ENCODE measurements at regions not wholly inside any gene's neighbourhood (a gene's known extent, or its start where the extent isn't known, plus 50 kb on each side); places are given as distances from the start of the nearest gene placed in this dataset.

DNA sequence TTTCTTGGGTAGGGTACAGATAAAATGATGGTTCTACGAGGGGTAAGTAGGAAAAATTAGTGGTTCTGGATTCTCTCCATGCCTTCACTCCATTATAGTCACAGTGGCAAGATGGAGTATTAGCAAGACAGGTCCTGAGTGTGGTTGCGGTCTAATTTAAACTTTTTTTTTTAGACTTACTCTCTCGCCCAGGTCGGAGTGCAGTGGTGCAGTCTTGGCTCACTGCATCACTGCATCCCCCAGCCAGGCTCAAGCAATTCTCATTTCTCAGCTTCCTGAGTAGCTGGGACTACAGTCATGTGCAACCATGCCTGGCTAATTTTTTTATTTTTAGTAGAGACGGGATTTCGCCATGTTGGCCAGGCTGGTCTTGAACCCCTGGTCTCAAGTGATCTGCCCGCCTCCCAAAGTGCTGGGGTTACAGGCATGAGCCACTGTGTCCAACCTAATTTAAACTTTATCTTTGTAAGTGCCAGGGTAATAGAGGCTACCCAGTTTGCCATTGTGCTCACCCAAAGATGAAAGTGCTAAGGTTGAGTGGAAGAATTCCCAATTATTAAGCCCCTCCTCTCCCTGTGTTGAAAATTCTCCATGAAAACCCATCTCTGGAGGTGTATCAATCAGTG, 135.6 kb downstream of the TM9SF2 start:
- H3K4me3 ChIP-seq = no peak overlapping the region
- no peak overlapping the region for H3K27ac ChIP-seq

- H3K27ac ChIP-seq = no peak overlapping the region
- no peak overlapping the region for H3K4me3 ChIP-seq
Measured at GRCh38 chr13:99636306-99636705, 135.0 kb downstream of the TM9SF2 start.

GRCh38 chr13:99634672-99635071, 133.4 kb downstream of the TM9SF2 start:
- Histone ChIP-seq H3K4me3 (no peak overlapping the region), H3K27ac (no peak overlapping the region)

DNA sequence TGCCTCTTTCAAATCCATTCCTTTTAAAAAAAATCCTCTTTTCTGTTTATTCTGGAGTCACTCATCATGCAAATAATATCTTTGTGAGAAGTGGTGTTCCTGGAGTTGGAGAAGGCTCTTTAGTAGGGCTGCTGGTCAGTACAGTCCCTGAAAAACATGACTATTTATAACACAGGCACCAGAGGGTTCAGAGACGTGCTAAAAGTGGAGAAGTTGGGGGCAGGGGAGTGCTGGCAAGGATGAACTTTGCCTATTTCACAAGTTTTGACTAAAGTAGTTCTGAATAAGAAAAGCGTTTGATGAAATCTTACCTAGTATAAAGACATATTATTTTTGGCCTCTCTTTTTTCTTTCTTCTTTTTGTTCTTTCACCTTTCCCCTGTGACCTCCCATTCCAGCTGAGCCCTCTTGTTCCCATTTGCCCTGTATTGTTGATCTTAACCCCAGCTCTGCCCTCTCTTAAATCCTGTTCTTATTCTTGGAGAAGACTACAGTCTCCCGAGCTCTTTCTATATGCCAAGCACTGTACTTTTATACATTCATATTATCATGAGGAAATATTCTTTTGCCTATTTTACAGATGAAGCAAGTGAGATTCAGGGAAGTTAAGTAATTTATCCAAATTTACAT, 129.1 kb downstream of the TM9SF2 start:
- no peak overlapping the region for H3K27ac ChIP-seq

GRCh38 chr13:99629641-99630040, 128.4 kb downstream of the TM9SF2 start:
- no peak overlapping the region for H3K27ac ChIP-seq
- H3K4me3 ChIP-seq = no peak overlapping the region

More for the DNA sequence above, 129.1 kb downstream of the TM9SF2 start:
- no peak overlapping the region for H3K4me3 ChIP-seq

DNA sequence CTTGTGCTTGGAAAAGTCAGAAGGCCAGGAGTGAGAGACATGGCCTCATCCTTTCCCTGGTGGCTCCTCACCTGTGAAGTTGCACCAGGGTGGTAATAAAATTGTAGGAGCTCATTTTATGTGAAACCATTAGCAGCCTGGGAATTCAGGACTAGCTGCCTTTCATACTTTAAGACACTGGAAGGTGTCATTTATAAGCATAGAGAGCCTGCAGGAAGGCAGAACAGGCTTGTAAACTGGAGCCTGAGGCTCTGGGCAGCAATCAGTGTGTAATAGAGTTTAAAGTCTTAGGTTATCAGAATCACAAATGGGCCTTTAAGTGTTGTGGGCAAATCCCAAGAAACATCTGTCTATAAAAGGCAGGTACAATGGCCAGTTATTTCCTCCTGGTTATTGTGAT, 127.2 kb downstream of the TM9SF2 start:
- H3K27ac ChIP-seq = no peak overlapping the region
- no peak overlapping the region for H3K4me3 ChIP-seq

- Histone ChIP-seq H3K4me3 (no peak overlapping the region), H3K27ac (no peak overlapping the region)
Measured at GRCh38 chr13:99626461-99627082, 125.3 kb downstream of the TM9SF2 start.

- Histone ChIP-seq H3K4me3 (no peak overlapping the region), H3K27ac (no peak overlapping the region)
Measured at GRCh38 chr13:99624936-99625540, 123.8 kb downstream of the TM9SF2 start.

GRCh38 chr13:99620806-99621205, 119.5 kb downstream of the TM9SF2 start:
- no peak overlapping the region for H3K27ac ChIP-seq
- H3K4me3 ChIP-seq = no peak overlapping the region

DNA sequence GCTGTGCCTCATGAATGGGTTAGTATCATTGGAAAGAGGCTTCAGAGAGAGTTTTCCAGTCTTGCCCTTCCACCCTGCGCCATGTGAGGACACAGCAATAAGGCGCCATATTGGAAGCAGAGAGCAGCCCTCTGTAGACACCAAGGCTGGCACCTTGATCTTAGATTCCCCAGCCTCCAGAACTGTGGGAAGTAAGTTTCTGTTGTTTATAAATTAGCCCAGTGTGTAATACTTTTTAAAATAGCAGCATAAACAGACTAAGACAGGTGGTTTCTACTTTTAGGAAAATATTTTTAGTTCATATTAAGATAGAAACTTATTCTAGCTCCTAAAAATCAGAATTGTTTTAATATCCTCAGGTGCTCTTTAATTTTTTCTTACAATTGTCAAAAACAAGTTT, 117.9 kb downstream of the TM9SF2 start:
- Histone ChIP-seq H3K4me3 (no peak overlapping the region), H3K27ac (no peak overlapping the region)

DNA sequence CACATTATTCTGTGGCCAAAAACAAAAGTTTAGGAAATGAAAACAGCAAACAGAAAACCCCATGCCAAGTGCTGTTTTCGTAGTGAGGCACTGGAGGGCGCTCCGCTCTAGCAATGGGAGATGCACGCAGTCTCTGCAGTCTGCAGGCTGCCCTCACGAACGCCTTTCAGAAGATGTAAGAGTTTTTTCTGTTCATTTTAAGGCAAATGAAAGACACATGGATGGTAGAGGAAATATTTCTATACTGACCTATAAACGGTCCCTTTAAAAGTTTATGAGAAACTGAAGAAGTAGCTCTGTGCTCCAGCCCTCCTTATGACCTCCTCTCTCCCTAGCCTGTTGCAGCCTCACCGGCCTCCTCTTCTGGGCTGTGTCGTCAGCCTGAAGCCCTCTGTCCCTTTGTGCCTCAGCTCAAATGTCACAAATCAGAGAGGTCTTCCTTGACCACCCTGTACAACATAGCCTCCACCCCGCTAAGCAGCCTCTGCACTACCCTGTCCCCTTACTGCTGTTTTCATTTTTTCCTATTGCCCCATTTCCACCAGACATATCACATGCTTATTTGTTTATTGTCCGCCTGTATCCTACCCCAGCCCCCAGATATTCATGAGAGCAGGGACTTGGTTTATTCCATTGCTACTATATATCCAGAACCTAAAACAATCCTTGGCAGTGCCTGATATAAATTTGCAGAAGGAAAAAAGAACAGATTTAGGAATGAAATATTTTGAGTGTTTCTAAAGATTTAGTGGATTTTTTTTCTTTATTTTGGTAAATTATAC, 116.4 kb downstream of the TM9SF2 start:
- Histone ChIP-seq H3K27ac (peak overlapping the region in 1 of 21 experiments; percentile 1), H3K4me3 (no peak overlapping the region)

GRCh38 chr13:99614465-99614885, 113.2 kb downstream of the TM9SF2 start:
- no peak overlapping the region for H3K4me3 ChIP-seq

More at GRCh38 chr13:99614465-99614885, 113.2 kb downstream of the TM9SF2 start:
- H3K27ac ChIP-seq = no peak overlapping the region

All from skin epidermis (tissue), 12 donors.